Endothelial cell of umbilical vein (primary cell): ENCODE measurements at regions not wholly inside any gene's neighbourhood (a gene's known extent, or its start where the extent isn't known, plus 50 kb on each side); places are given as distances from the start of the nearest gene placed in this dataset.

Experiments used
- POLR2A ChIP-seq: IDR thresholded peaks from 2 replicates; pipeline ENCODE4 v1.6.1; 2012; ENCODE audit warnings: low read depth, mild to moderate bottlenecking, control low read depth, low read length
- POLR2AphosphoS5 ChIP-seq: IDR thresholded peaks from 2 replicates; pipeline ENCODE4 v1.6.1; 2012; ENCODE audit warnings: low read depth, mild to moderate bottlenecking, control low read depth, low read length, moderate library complexity; ENCODE audit not compliant: insufficient read depth
- TF ChIP-seq, protein P1 (sequence below): IDR thresholded peaks from 2 replicates; pipeline ENCODE4 v1.6.1; 2011; ENCODE audit not compliant: insufficient read depth, insufficient read length
- TF ChIP-seq, protein P2 (sequence below), 2 donors: IDR thresholded peaks; 1 replicate in 1 of 2; 2 replicates in 1 of 2; pipeline ENCODE4 v1.5.1; 2011; ENCODE audit warnings: low read length in 2 of 2, mild to moderate bottlenecking in 2 of 2, moderate library complexity in 2 of 2, control low read depth in 1 of 2, inconsistent platforms in 1 of 2, low read depth in 1 of 2; ENCODE audit not compliant: insufficient read depth in 1 of 2; ENCODE audit errors: extremely low read depth in 1 of 2

DNA sequence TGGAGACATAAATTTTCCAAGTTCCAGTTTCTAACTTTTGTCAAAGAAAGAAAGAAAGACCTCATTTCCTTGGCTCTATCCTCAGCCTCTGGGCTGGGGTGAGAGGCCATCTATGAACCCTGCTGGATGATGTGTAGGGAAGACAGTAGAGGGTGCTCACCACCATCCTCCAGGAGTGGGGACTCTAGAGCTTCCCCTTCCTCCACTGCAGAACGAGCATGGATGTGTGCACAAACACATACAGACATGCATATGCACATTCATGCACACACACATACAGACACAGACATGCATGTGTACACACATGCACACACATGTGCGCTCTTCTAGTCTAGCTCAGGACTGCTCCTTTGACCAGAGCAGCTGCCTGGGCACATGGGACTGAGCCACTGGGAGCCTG lies 565.8 kb downstream of the BUD13 start:
- TF ChIP-seq, protein P1, sequence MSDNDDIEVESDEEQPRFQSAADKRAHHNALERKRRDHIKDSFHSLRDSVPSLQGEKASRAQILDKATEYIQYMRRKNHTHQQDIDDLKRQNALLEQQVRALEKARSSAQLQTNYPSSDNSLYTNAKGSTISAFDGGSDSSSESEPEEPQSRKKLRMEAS = no peak
- TF ChIP-seq POLR2A = no peak
- no peak for TF ChIP-seq POLR2AphosphoS5
- TF ChIP-seq, protein P2, sequence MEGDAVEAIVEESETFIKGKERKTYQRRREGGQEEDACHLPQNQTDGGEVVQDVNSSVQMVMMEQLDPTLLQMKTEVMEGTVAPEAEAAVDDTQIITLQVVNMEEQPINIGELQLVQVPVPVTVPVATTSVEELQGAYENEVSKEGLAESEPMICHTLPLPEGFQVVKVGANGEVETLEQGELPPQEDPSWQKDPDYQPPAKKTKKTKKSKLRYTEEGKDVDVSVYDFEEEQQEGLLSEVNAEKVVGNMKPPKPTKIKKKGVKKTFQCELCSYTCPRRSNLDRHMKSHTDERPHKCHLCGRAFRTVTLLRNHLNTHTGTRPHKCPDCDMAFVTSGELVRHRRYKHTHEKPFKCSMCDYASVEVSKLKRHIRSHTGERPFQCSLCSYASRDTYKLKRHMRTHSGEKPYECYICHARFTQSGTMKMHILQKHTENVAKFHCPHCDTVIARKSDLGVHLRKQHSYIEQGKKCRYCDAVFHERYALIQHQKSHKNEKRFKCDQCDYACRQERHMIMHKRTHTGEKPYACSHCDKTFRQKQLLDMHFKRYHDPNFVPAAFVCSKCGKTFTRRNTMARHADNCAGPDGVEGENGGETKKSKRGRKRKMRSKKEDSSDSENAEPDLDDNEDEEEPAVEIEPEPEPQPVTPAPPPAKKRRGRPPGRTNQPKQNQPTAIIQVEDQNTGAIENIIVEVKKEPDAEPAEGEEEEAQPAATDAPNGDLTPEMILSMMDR (IDR thresholded peaks at IDR 0.05; ENCODE audit: extremely low read depth in 1 of 2, insufficient read depth in 1 of 2, low read depth in 1 of 2, low read length in 2 of 2) = no peak
